ENCODE measurements at regions not wholly inside any gene's neighbourhood (a gene's known extent, or its start where the extent isn't known, plus 50 kb on each side); places are given as distances from the start of the nearest gene placed in this dataset.

GRCh38 chr20:11043001-11043400 lies 369.2 kb upstream of the JAG1 start:
- TF ChIP-seq GTF2F1 (IDR thresholded peaks at IDR 0.05; ENCODE audit: low read length) (no peak), ZBTB49 (CRISPR knock-in tag; IDR thresholded peaks at IDR 0.05; ENCODE audit: borderline replicate concordance) (no peak), TCF7L2 (IDR thresholded peaks at IDR 0.05; ENCODE audit: low read depth, low read length) (no peak)
- TF ChIP-seq, protein P1, sequence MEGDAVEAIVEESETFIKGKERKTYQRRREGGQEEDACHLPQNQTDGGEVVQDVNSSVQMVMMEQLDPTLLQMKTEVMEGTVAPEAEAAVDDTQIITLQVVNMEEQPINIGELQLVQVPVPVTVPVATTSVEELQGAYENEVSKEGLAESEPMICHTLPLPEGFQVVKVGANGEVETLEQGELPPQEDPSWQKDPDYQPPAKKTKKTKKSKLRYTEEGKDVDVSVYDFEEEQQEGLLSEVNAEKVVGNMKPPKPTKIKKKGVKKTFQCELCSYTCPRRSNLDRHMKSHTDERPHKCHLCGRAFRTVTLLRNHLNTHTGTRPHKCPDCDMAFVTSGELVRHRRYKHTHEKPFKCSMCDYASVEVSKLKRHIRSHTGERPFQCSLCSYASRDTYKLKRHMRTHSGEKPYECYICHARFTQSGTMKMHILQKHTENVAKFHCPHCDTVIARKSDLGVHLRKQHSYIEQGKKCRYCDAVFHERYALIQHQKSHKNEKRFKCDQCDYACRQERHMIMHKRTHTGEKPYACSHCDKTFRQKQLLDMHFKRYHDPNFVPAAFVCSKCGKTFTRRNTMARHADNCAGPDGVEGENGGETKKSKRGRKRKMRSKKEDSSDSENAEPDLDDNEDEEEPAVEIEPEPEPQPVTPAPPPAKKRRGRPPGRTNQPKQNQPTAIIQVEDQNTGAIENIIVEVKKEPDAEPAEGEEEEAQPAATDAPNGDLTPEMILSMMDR (CRISPR knock-in tag; IDR thresholded peaks at IDR 0.05) = no peak
